ENCODE measurements at regions not wholly inside any gene's neighbourhood (a gene's known extent, or its start where the extent isn't known, plus 50 kb on each side); places are given as distances from the start of the nearest gene placed in this dataset.

- TF ChIP-seq, protein P1, sequence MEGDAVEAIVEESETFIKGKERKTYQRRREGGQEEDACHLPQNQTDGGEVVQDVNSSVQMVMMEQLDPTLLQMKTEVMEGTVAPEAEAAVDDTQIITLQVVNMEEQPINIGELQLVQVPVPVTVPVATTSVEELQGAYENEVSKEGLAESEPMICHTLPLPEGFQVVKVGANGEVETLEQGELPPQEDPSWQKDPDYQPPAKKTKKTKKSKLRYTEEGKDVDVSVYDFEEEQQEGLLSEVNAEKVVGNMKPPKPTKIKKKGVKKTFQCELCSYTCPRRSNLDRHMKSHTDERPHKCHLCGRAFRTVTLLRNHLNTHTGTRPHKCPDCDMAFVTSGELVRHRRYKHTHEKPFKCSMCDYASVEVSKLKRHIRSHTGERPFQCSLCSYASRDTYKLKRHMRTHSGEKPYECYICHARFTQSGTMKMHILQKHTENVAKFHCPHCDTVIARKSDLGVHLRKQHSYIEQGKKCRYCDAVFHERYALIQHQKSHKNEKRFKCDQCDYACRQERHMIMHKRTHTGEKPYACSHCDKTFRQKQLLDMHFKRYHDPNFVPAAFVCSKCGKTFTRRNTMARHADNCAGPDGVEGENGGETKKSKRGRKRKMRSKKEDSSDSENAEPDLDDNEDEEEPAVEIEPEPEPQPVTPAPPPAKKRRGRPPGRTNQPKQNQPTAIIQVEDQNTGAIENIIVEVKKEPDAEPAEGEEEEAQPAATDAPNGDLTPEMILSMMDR (IDR thresholded peaks at IDR 0.05 in 8 of 11, conservative IDR thresholded peaks at IDR 0.05 in 3 of 11) = no peak
- TF ChIP-seq POLR2A (IDR thresholded peaks at IDR 0.05) = no peak
- TF ChIP-seq POLR2AphosphoS5 (IDR thresholded peaks at IDR 0.05) = no peak
Observed at GRCh38 chr5:117519957-117520500, 945.4 kb upstream of the SEMA6A start.

Measured in spleen (tissue), 7 donors.